HL-60 (cell line): ENCODE measurements at regions not wholly inside any gene's neighbourhood (a gene's known extent, or its start where the extent isn't known, plus 50 kb on each side); places are given as distances from the start of the nearest gene placed in this dataset.

Experiments
- DNase-seq, 2 experiments: peaks; one replicate each; pipeline ENCODE4 v3.0.0-alpha.2; 2010 to 2020; ENCODE audit warnings: low read depth in 1 of 2, low spot score in 1 of 2
- H3K27ac ChIP-seq: fragments of 250-450 bp; sonication (Bioruptor Pico); replicated peaks from 2 replicates; pipeline ENCODE4 v1.5.1; 2020; ENCODE audit warnings: mild to moderate bottlenecking, moderate library complexity
- H3K27me3 ChIP-seq: fragments of 250-450 bp; sonication (Bioruptor Pico); 2 replicates; pipeline ENCODE4 v1.5.1; 2021; ENCODE audit warnings: mild to moderate bottlenecking, moderate library complexity; ENCODE audit not compliant: insufficient read depth, poor library complexity, severe bottlenecking
- H3K4me3 ChIP-seq: replicated peaks from 2 replicates; pipeline ENCODE4 v1.5.1; 2011; ENCODE audit warnings: mild to moderate bottlenecking, control low read depth, low read length; ENCODE audit not compliant: insufficient read depth
- CTCF ChIP-seq: IDR thresholded peaks from one replicate; pipeline ENCODE4 v1.5.1; 2011; ENCODE audit warnings: low read length, control low read depth, inconsistent platforms; ENCODE audit not compliant: insufficient read depth
- GABPA ChIP-seq: IDR thresholded peaks from 2 replicates; pipeline ENCODE4 v1.6.1; 2012; ENCODE audit warnings: low read depth
- POLR2AphosphoS5 ChIP-seq: IDR thresholded peaks from 2 replicates; pipeline ENCODE4 v1.6.1; 2012; ENCODE audit warnings: low read depth
- REST ChIP-seq: IDR thresholded peaks from 2 replicates; pipeline ENCODE4 v1.6.1; 2012; ENCODE audit warnings: low read depth; ENCODE audit not compliant: insufficient replicate concordance
- SPI1 ChIP-seq: IDR thresholded peaks from 2 replicates; pipeline ENCODE4 v1.6.1; 2012; ENCODE audit warnings: low read depth, mild to moderate bottlenecking, borderline replicate concordance

- Histone ChIP-seq H3K4me3 (no peak overlapping the region), H3K27me3 (no peaks in the 10 kb centered on the region), H3K27ac (no peak overlapping the region)
- TF ChIP-seq CTCF, result no peak
- TF ChIP-seq GABPA, result no peak
- TF ChIP-seq POLR2AphosphoS5, result no peak
- no peak for TF ChIP-seq SPI1
- TF ChIP-seq REST, result no peak
- no peak for DNase-seq
Measured at GRCh38 chr2:2845267-2845666, 514.2 kb upstream of the MYT1L start.

GRCh38 chr2:2843969-2844548, 513.0 kb upstream of the MYT1L start:
- H3K4me3 ChIP-seq, result no peak overlapping the region
- TF ChIP-seq REST (no peak), POLR2AphosphoS5 (no peak), SPI1 (no peak)
- H3K27ac ChIP-seq, result no peak overlapping the region
- no peaks in the 10 kb centered on the region for H3K27me3 ChIP-seq
- DNase-seq, result no peak

GRCh38 chr2:2842466-2842865, 511.4 kb upstream of the MYT1L start:
- TF ChIP-seq SPI1 (no peak), POLR2AphosphoS5 (no peak), REST (no peak), GABPA (no peak), CTCF (no peak)
- no peak for DNase-seq
- H3K4me3 ChIP-seq, result no peak overlapping the region

More at GRCh38 chr2:2842466-2842865, 511.4 kb upstream of the MYT1L start:
- H3K27ac ChIP-seq, result no peak overlapping the region
- no peaks in the 10 kb centered on the region for H3K27me3 ChIP-seq
